AG04449 (cell line): ENCODE measurements at regions not wholly inside any gene's neighbourhood (a gene's known extent, or its start where the extent isn't known, plus 50 kb on each side); places are given as distances from the start of the nearest gene placed in this dataset.
"Not testable (repeated sequence)": the region's sequence is repeated elsewhere in the genome, so short reads cannot be mapped to it uniquely, and the experiment has no call there.

ENCODE experiments used
- CTCF ChIA-PET: fragments of 350-600 bp; formaldehyde crosslinking; extraction: SDS; loops from one replicate; lab custom pipeline; 2021; ENCODE audit warnings: antibody characterized with exemption; lab: Yijun Ruan, JAX
- POLR2A ChIA-PET: fragments of 400-600, 350-600 bp; formaldehyde crosslinking; extraction: SDS; loops from one replicate; lab custom pipeline; 2020; ENCODE audit warnings: antibody characterized with exemption, inconsistent platforms; lab: Yijun Ruan, JAX
- DNase-seq: peaks from one replicate; pipeline ENCODE4 v3.0.0-alpha.2; 2010; ENCODE audit warnings: low read depth, low spot score
- H3K4me3 ChIP-seq: 2 replicates; pipeline ENCODE4 v1.5.1; 2011; ENCODE audit warnings: low read depth, mild to moderate bottlenecking, control low read depth, low read length
- CTCF ChIP-seq: IDR thresholded peaks from one replicate; pipeline ENCODE4 v1.5.1; 2011; ENCODE audit warnings: mild to moderate bottlenecking, moderate library complexity, low read length, control low read depth, inconsistent platforms; ENCODE audit not compliant: insufficient read depth; ENCODE audit errors: missing control alignments

GRCh38 chr13:37510441-37510840, 88.1 kb downstream of the POSTN start:
- DNase-seq: no peak
- CTCF ChIA-PET: no interaction called here
- no peak overlapping the region for H3K4me3 ChIP-seq
- POLR2A ChIA-PET: no interaction called here
- no peak for TF ChIP-seq CTCF

- CTCF ChIA-PET: no interaction called here
Measured at GRCh38 chr13:37505531-37505930, 93.0 kb downstream of the POSTN start.

GRCh38 chr13:37504251-37504650, 94.3 kb downstream of the POSTN start:
- CTCF ChIA-PET: no interaction called here
- H3K4me3 ChIP-seq: no peak overlapping the region
- TF ChIP-seq CTCF: no peak
- POLR2A ChIA-PET: no interaction called here
- no peak for DNase-seq

More at GRCh38 chr13:37505531-37505930, 93.0 kb downstream of the POSTN start:
- no peak for DNase-seq
- TF ChIP-seq CTCF: no peak
- H3K4me3 ChIP-seq: no peak overlapping the region
- POLR2A ChIA-PET: no interaction called here

- CTCF ChIA-PET: interaction anchor here (0.9 kb wide), 1 partner anchor 16 kb away, joined by 3 read pairs; no protein-coding TSS in a partner anchor
- no peak for TF ChIP-seq CTCF
- H3K4me3 ChIP-seq: no peak overlapping the region
- POLR2A ChIA-PET: no interaction called here
- DNase-seq: no peak
Measured at GRCh38 chr13:37503287-37503686, 95.3 kb downstream of the POSTN start.

- POLR2A ChIA-PET, DNase-seq, H3K4me3 ChIP-seq, CTCF ChIA-PET: not testable (repeated sequence)
Measured at GRCh38 chr13:37502303-37502993, 96.1 kb downstream of the POSTN start.

- no peak for TF ChIP-seq CTCF
- no peak for DNase-seq
- ChIA-PET POLR2A (no interaction called here), CTCF (interaction anchor here (1.3 kb wide), 1 partner anchor 101 kb away, joined by 3 read pairs; no protein-coding TSS in a partner anchor)
- H3K4me3 ChIP-seq: no peak overlapping the region
Measured at GRCh38 chr13:37501187-37501586, 97.4 kb downstream of the POSTN start.

- TF ChIP-seq CTCF: no peak
- POLR2A ChIA-PET: no interaction called here
- DNase-seq: no peak
- no peak overlapping the region for H3K4me3 ChIP-seq
- CTCF ChIA-PET: no interaction called here
Measured at GRCh38 chr13:37495046-37495445, 103.5 kb downstream of the POSTN start.
